ENCODE measurements at regions not wholly inside any gene's neighbourhood (a gene's known extent, or its start where the extent isn't known, plus 50 kb on each side); places are given as distances from the start of the nearest gene placed in this dataset.

- Histone ChIP-seq H3K4me3 (ENCODE audit: low read depth, low read length) (no peak overlapping the region), H3K36me3 (ENCODE audit: control insufficient read depth, insufficient read depth, low read length) (no peaks in the 10 kb centered on the region), H3K27me3 (ENCODE audit: control insufficient read depth, insufficient read depth, low read length) (no peaks in the 10 kb centered on the region)
- no peak for TF ChIP-seq CTCF (IDR thresholded peaks at IDR 0.05; ENCODE audit: insufficient read depth, low read length, poor library complexity, severe bottlenecking)
- no peak for DNase-seq (ENCODE audit: low read depth)
These were observed 2683.1 kb downstream of the ARAP2 start for GRCh38 chr4:33561259-33561658.

- H3K27me3 ChIP-seq (ENCODE audit: control insufficient read depth, insufficient read depth, low read length) = no peaks in the 10 kb centered on the region
- no peak overlapping the region for H3K4me3 ChIP-seq (ENCODE audit: low read depth, low read length)
- no peak for TF ChIP-seq CTCF (IDR thresholded peaks at IDR 0.05; ENCODE audit: insufficient read depth, low read length, poor library complexity, severe bottlenecking)
- H3K36me3 ChIP-seq (ENCODE audit: control insufficient read depth, insufficient read depth, low read length) = no peaks in the 10 kb centered on the region
- no peak for DNase-seq (ENCODE audit: low read depth)
These were observed 2677.7 kb downstream of the ARAP2 start for GRCh38 chr4:33566649-33567048.

- no peaks in the 10 kb centered on the region for H3K36me3 ChIP-seq (ENCODE audit: control insufficient read depth, insufficient read depth, low read length)
- no peak overlapping the region for H3K4me3 ChIP-seq (ENCODE audit: low read depth, low read length)
- TF ChIP-seq CTCF (IDR thresholded peaks at IDR 0.05; ENCODE audit: insufficient read depth, low read length, poor library complexity, severe bottlenecking) = no peak
- H3K27me3 ChIP-seq (ENCODE audit: control insufficient read depth, insufficient read depth, low read length) = no peaks in the 10 kb centered on the region
- DNase-seq (ENCODE audit: low read depth) = no peak
These were observed 2666.5 kb downstream of the ARAP2 start for GRCh38 chr4:33577791-33578190.

- no peak for DNase-seq (ENCODE audit: low read depth)
- no peak for TF ChIP-seq CTCF (IDR thresholded peaks at IDR 0.05; ENCODE audit: insufficient read depth, low read length, poor library complexity, severe bottlenecking)
- Histone ChIP-seq H3K27me3 (ENCODE audit: control insufficient read depth, insufficient read depth, low read length) (no peaks in the 10 kb centered on the region), H3K4me3 (ENCODE audit: low read depth, low read length) (no peak overlapping the region), H3K36me3 (ENCODE audit: control insufficient read depth, insufficient read depth, low read length) (no peaks in the 10 kb centered on the region)
These were observed 2664.4 kb downstream of the ARAP2 start for GRCh38 chr4:33579951-33580350.

- no peak for TF ChIP-seq CTCF (IDR thresholded peaks at IDR 0.05; ENCODE audit: insufficient read depth, low read length, poor library complexity, severe bottlenecking)
- no peaks in the 10 kb centered on the region for H3K36me3 ChIP-seq (ENCODE audit: control insufficient read depth, insufficient read depth, low read length)
- no peaks in the 10 kb centered on the region for H3K27me3 ChIP-seq (ENCODE audit: control insufficient read depth, insufficient read depth, low read length)
- H3K4me3 ChIP-seq (ENCODE audit: low read depth, low read length) = no peak overlapping the region
- DNase-seq (ENCODE audit: low read depth) = no peak
These were observed 2651.6 kb downstream of the ARAP2 start for GRCh38 chr4:33592701-33593100.

- no peaks in the 10 kb centered on the region for H3K36me3 ChIP-seq (ENCODE audit: control insufficient read depth, insufficient read depth, low read length)
- TF ChIP-seq CTCF (IDR thresholded peaks at IDR 0.05; ENCODE audit: insufficient read depth, low read length, poor library complexity, severe bottlenecking) = no peak
- H3K27me3 ChIP-seq (ENCODE audit: control insufficient read depth, insufficient read depth, low read length) = no peaks in the 10 kb centered on the region
- no peak for DNase-seq (ENCODE audit: low read depth)
- H3K4me3 ChIP-seq (ENCODE audit: low read depth, low read length) = no peak overlapping the region
These were observed 2637.4 kb downstream of the ARAP2 start for GRCh38 chr4:33606951-33607350.

Measured in kidney epithelial cell (primary cell).